ENCODE measurements at regions not wholly inside any gene's neighbourhood (a gene's known extent, or its start where the extent isn't known, plus 50 kb on each side); places are given as distances from the start of the nearest gene placed in this dataset.
A peak's percentile ranks its signal among the peaks of the same experiment; 100 is the strongest.

DNA sequence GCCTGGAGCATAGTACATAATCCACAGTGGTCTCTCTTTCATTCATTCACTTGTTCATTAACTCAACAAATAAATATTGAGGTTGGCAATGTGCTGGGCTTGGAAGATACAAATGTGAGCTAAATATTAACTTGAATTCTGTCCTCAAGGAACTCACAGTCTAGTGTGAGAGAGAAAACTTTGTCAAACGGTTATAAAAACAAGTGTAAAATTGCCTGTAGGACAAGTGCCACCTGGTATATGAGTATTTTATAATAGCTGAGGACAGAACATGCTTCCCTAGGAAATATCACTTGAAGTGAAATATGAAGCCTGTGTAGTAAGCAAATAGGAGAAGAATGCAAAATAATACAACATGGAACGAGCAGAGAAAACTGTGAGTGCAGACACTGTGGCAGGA is 173.1 kb upstream of the CMC1 start:
- no peak for DNase-seq
- intact Hi-C loops (cut with DNase I) = no loop called here
- Histone ChIP-seq H3K36me3 (ENCODE audit: control insufficient read depth in 1 of 2, insufficient read depth in 2 of 2, low read length in 1 of 2) (no peaks in the 10 kb centered on the region), H3K27ac (ENCODE audit: low read depth in 1 of 2, low read length in 2 of 2) (no peak overlapping the region), H3K9me3 (ENCODE audit: control insufficient read depth, low read length) (peaks cover 6% of the 10 kb centered on the region), H3K27me3 (ENCODE audit: control insufficient read depth in 1 of 2, insufficient read depth in 2 of 2, low read length in 1 of 2) (no peaks in the 10 kb centered on the region), H3K4me3 (ENCODE audit: low read length in 2 of 2) (no peak overlapping the region), H3K4me1 (ENCODE audit: control insufficient read depth in 1 of 2, insufficient read depth in 2 of 2, low read length in 2 of 2) (no peaks in the 10 kb centered on the region)
- no peak for ATAC-seq (ENCODE audit: low FRiP score)
- 43 to 57% methylated on average over 2 of the region's 2 CpGs for WGBS, 2 donors

DNA sequence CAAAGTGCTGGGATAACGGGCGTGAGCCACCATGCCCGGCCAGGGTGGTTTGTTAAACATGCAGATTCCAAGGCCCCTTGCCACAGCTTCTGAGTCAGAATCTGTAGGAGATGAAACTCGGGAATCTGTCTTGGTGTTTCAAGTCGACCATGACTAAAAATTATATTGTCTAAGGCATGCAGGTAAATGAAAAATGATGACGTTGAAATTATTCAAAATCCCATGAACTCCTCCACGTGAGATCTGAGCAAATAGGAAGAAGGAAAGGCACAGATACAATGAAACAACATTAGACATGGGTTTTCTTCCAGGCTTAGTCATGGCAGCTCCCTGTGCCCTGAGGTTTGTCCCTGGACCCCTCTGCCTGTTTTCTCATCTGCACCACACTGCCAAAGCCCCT is 172.0 kb upstream of the CMC1 start:
- no peak overlapping the region for H3K27ac ChIP-seq (ENCODE audit: low read depth in 1 of 2, low read length in 2 of 2)
- no peaks in the 10 kb centered on the region for H3K4me1 ChIP-seq (ENCODE audit: control insufficient read depth in 1 of 2, insufficient read depth in 2 of 2, low read length in 2 of 2)
- intact Hi-C loops (cut with DNase I) = no loop called here
- H3K4me3 ChIP-seq (ENCODE audit: low read length in 2 of 2) = no peak overlapping the region
- 90 to 92% methylated on average over 7 of the region's 7 CpGs for WGBS, 2 donors
- H3K27me3 ChIP-seq (ENCODE audit: control insufficient read depth in 1 of 2, insufficient read depth in 2 of 2, low read length in 1 of 2) = no peaks in the 10 kb centered on the region
- DNase-seq (no peak), ATAC-seq (ENCODE audit: low FRiP score) (no peak)
- no peaks in the 10 kb centered on the region for H3K36me3 ChIP-seq (ENCODE audit: control insufficient read depth in 1 of 2, insufficient read depth in 2 of 2, low read length in 1 of 2)
- H3K9me3 ChIP-seq (ENCODE audit: control insufficient read depth, low read length) = peaks cover 6% of the 10 kb centered on the region

DNA sequence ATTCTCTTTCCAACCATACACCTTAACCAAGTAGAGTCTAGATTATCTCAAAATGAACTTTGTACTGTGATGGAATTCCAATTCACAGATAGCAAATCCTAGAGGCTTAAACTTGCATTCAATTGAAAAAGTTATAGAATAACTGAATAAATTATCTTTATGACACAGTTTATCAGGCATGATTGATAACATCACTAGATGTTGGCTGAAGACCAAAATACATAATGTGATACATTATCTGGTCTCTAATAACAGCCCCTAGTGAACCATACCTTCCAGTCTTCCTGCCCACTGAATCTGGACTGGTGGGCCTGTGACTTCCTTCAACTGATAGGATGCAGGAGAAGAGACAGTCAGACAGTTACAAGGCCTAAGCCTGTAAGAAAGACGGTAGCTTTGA is 165.2 kb upstream of the CMC1 start:
- no peaks in the 10 kb centered on the region for H3K36me3 ChIP-seq (ENCODE audit: control insufficient read depth in 1 of 2, insufficient read depth in 2 of 2, low read length in 1 of 2)
- H3K9me3 ChIP-seq (ENCODE audit: control insufficient read depth, low read length) = no peaks in the 10 kb centered on the region
- H3K27me3 ChIP-seq (ENCODE audit: control insufficient read depth in 1 of 2, insufficient read depth in 2 of 2, low read length in 1 of 2) = no peaks in the 10 kb centered on the region
- DNase-seq = no peak
- ATAC-seq (ENCODE audit: low FRiP score) = no peak
- no peak overlapping the region for H3K4me3 ChIP-seq (ENCODE audit: low read length in 2 of 2)
- no peaks in the 10 kb centered on the region for H3K4me1 ChIP-seq (ENCODE audit: control insufficient read depth in 1 of 2, insufficient read depth in 2 of 2, low read length in 2 of 2)
- WGBS, 2 donors = 83 to 95% methylated on average over 1 of the region's 1 CpG
- no peak overlapping the region for H3K27ac ChIP-seq (ENCODE audit: low read depth in 1 of 2, low read length in 2 of 2)
- intact Hi-C loops (cut with DNase I) = no loop called here

DNA sequence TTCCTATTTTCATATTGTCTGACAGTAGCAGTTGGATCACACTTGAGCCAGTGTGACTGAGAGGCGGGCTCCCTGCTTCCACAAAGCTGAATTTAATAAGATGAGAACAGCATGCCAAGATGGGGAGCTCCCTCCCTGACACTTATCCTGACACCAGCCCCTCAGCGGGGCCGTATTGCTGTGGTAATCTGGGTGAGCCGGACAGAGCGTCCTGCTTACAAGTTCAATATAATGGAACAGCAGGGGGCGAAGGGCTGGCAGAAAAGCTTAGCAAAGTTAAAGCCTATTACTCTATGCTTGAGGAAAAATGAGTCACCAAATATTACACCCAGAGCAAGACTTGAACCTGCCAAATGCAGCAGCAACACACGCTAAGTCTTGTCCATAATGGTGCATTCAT is 163.8 kb upstream of the CMC1 start:
- Histone ChIP-seq H3K36me3 (ENCODE audit: control insufficient read depth in 1 of 2, insufficient read depth in 2 of 2, low read length in 1 of 2) (no peaks in the 10 kb centered on the region), H3K27ac (ENCODE audit: low read depth in 1 of 2, low read length in 2 of 2) (no peak overlapping the region), H3K4me1 (ENCODE audit: control insufficient read depth in 1 of 2, insufficient read depth in 2 of 2, low read length in 2 of 2) (no peaks in the 10 kb centered on the region), H3K4me3 (ENCODE audit: low read length in 2 of 2) (no peak overlapping the region), H3K9me3 (ENCODE audit: control insufficient read depth, low read length) (no peaks in the 10 kb centered on the region), H3K27me3 (ENCODE audit: control insufficient read depth in 1 of 2, insufficient read depth in 2 of 2, low read length in 1 of 2) (no peaks in the 10 kb centered on the region)
- peak; percentile 74 for ATAC-seq (ENCODE audit: low FRiP score)
- intact Hi-C loops (cut with DNase I) = no loop called here
- 70 to 71% methylated on average over 7 of the region's 7 CpGs for WGBS, 2 donors
- DNase-seq = no peak

DNA sequence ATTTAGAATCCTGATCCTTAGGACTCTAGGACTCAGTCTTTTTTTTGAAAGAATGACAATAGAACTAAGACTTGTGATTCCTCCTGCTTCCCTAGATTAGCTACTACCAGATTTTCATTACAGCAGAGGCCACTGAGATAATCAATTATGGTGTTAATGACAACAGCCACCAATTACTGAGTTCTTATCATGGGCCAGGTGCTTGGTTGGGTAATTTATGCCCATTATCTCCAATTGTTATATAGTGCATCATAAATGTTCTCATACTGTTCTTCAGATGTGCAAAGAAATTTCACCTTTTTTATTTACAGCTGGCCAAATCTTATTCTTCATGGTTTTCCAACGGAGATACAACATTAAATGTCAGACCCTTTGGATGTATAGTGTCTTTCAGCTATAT is 162.9 kb upstream of the CMC1 start:
- Histone ChIP-seq H3K27me3 (ENCODE audit: control insufficient read depth in 1 of 2, insufficient read depth in 2 of 2, low read length in 1 of 2) (no peaks in the 10 kb centered on the region), H3K36me3 (ENCODE audit: control insufficient read depth in 1 of 2, insufficient read depth in 2 of 2, low read length in 1 of 2) (no peaks in the 10 kb centered on the region), H3K9me3 (ENCODE audit: control insufficient read depth, low read length) (no peaks in the 10 kb centered on the region), H3K4me3 (ENCODE audit: low read length in 2 of 2) (no peak overlapping the region), H3K4me1 (ENCODE audit: control insufficient read depth in 1 of 2, insufficient read depth in 2 of 2, low read length in 2 of 2) (no peaks in the 10 kb centered on the region), H3K27ac (ENCODE audit: low read depth in 1 of 2, low read length in 2 of 2) (no peak overlapping the region)
- DNase-seq (no peak), ATAC-seq (ENCODE audit: low FRiP score) (no peak)
- 87 to 92% methylated on average over 1 of the region's 1 CpG for WGBS, 2 donors
- intact Hi-C loops (cut with DNase I) = no loop called here

DNA sequence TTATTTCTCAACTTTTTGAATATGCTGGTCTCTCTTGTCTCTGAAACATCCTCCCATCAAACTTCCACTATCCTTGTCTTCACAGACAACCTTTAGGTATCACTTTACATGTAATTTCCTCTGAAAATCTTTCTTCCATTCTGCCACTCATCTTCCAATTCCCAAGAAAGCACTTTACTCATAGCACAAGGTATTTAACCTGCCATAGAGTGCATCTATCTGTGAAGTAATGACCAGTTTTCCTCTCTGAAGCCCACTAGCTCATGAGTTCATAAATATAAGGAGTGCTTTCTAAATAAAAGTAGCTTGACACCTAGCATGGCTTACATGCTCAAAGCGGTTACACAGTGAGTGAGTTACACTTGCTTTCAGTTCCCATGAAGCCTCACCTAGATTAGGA is 160.7 kb upstream of the CMC1 start:
- intact Hi-C loops (cut with DNase I) = no loop called here
- Histone ChIP-seq H3K9me3 (ENCODE audit: control insufficient read depth, low read length) (no peaks in the 10 kb centered on the region), H3K36me3 (ENCODE audit: control insufficient read depth in 1 of 2, insufficient read depth in 2 of 2, low read length in 1 of 2) (no peaks in the 10 kb centered on the region), H3K27me3 (ENCODE audit: control insufficient read depth in 1 of 2, insufficient read depth in 2 of 2, low read length in 1 of 2) (no peaks in the 10 kb centered on the region), H3K4me1 (ENCODE audit: control insufficient read depth in 1 of 2, insufficient read depth in 2 of 2, low read length in 2 of 2) (no peaks in the 10 kb centered on the region), H3K4me3 (ENCODE audit: low read length in 2 of 2) (no peak overlapping the region), H3K27ac (ENCODE audit: low read depth in 1 of 2, low read length in 2 of 2) (no peak overlapping the region)
- ATAC-seq (ENCODE audit: low FRiP score) (no peak), DNase-seq (no peak)
- 99 to 100% methylated on average over 1 of the region's 1 CpG for WGBS, 2 donors

DNA sequence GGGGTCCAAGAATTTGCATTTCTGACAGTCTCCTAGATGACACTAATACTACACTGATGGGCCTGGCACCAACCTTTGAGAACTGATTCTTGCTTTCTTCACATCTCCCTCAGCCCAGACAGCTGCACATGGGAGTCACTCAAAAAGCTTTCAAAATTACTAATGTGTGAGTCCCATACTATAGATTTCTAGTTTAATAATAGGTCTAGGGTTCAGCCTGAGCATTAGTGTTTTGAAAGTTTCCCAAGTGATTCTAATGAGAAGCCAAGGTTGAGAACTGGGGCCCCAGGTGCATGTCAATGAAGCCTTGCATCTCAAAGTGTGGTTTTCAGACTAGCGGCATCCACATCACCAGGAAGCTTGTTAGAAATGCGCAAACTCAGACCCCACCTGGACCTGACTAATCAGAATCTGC is 159.9 kb upstream of the CMC1 start:
- H3K4me3 ChIP-seq (ENCODE audit: low read length in 2 of 2) = no peak overlapping the region
- no peaks in the 10 kb centered on the region for H3K27me3 ChIP-seq (ENCODE audit: control insufficient read depth in 1 of 2, insufficient read depth in 2 of 2, low read length in 1 of 2)
- H3K9me3 ChIP-seq (ENCODE audit: control insufficient read depth, low read length) = no peaks in the 10 kb centered on the region
- H3K4me1 ChIP-seq (ENCODE audit: control insufficient read depth in 1 of 2, insufficient read depth in 2 of 2, low read length in 2 of 2) = no peaks in the 10 kb centered on the region
- H3K36me3 ChIP-seq (ENCODE audit: control insufficient read depth in 1 of 2, insufficient read depth in 2 of 2, low read length in 1 of 2) = no peaks in the 10 kb centered on the region
- intact Hi-C loops (cut with DNase I) = no loop called here
- 97 to 98% methylated on average over 2 of the region's 2 CpGs for WGBS, 2 donors
- ATAC-seq (ENCODE audit: low FRiP score) = no peak
- no peak for DNase-seq
- no peak overlapping the region for H3K27ac ChIP-seq (ENCODE audit: low read depth in 1 of 2, low read length in 2 of 2)

DNA sequence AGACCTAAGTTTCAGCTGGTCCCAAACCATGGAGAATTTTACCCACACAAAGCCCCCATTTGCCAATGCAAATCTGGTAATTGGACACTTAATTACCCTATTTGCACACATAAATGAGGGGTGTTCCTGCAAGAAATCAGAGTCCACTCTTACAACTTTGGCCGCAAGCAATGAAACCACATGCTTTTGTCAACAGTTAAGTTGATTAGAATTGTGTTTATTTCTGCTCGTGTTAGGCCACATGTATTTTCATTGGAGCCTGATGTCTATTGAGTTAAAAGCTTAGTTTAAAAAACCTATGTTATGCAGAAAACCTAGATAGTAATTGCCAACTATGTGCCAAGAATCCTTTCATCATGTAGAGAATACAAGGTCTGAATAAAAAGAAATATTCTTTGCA is 153.8 kb upstream of the CMC1 start:
- WGBS, 2 donors = 49 to 55% methylated on average over 2 of the region's 2 CpGs

DNA sequence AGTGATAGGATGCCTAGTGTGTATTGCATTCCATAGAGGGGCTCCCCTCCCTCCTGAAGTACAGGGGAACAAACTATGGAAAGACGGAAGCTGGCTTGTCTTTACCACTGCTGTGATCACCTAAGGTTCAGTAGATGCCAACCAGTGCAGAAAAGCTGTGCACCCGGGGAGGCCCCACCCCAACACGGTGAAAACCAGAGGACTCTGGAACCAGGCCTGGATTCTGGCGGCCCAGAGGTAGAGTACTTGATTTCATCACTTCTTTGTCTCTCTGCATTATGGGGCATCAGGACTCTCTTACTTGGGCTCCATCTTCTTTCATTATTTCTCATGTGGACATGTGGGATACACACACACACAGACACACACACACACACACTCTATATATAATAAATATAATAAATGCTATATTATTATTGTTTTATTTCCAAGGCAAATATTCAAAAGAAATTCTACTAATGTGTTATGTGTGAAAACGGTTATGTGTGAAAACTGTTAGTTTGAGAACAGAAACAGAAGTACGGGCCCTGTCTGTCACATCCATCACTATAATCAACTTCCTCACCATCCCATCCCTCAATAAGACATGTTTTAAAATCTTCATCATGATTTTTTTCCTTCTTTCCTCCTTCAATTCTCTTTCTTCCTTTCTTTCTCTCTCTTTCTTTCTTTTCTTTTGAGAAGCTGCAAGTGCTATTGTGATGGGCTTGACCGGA is 152.4 kb upstream of the CMC1 start:
- Histone ChIP-seq H3K4me1 (ENCODE audit: control insufficient read depth in 1 of 2, insufficient read depth in 2 of 2, low read length in 2 of 2) (no peaks in the 10 kb centered on the region), H3K36me3 (ENCODE audit: control insufficient read depth in 1 of 2, insufficient read depth in 2 of 2, low read length in 1 of 2) (no peaks in the 10 kb centered on the region), H3K9me3 (ENCODE audit: control insufficient read depth, low read length) (peaks cover 2% of the 10 kb centered on the region), H3K4me3 (ENCODE audit: low read length in 2 of 2) (no peak overlapping the region), H3K27me3 (ENCODE audit: control insufficient read depth in 1 of 2, insufficient read depth in 2 of 2, low read length in 1 of 2) (no peaks in the 10 kb centered on the region), H3K27ac (ENCODE audit: low read depth in 1 of 2, low read length in 2 of 2) (no peak overlapping the region)
- no peak for DNase-seq
- 83 to 85% methylated on average over 7 of the region's 7 CpGs for WGBS, 2 donors
- ATAC-seq (ENCODE audit: low FRiP score) = no peak
- intact Hi-C loops (cut with DNase I) = no loop called here

More for the DNA sequence above, 153.8 kb upstream of the CMC1 start:
- no peak overlapping the region for H3K27ac ChIP-seq (ENCODE audit: low read depth in 1 of 2, low read length in 2 of 2)
- intact Hi-C loops (cut with DNase I) = no loop called here
- H3K9me3 ChIP-seq (ENCODE audit: control insufficient read depth, low read length) = no peaks in the 10 kb centered on the region
- H3K4me3 ChIP-seq (ENCODE audit: low read length in 2 of 2) = no peak overlapping the region
- no peak for DNase-seq
- ATAC-seq (ENCODE audit: low FRiP score) = no peak
- no peaks in the 10 kb centered on the region for H3K4me1 ChIP-seq (ENCODE audit: control insufficient read depth in 1 of 2, insufficient read depth in 2 of 2, low read length in 2 of 2)
- no peaks in the 10 kb centered on the region for H3K27me3 ChIP-seq (ENCODE audit: control insufficient read depth in 1 of 2, insufficient read depth in 2 of 2, low read length in 1 of 2)
- no peaks in the 10 kb centered on the region for H3K36me3 ChIP-seq (ENCODE audit: control insufficient read depth in 1 of 2, insufficient read depth in 2 of 2, low read length in 1 of 2)

Data from aorta (tissue), 5 donors.